Tibial nerve (tissue), 3 donors: ENCODE measurements at regions not wholly inside any gene's neighbourhood (a gene's known extent, or its start where the extent isn't known, plus 50 kb on each side); places are given as distances from the start of the nearest gene placed in this dataset.

Source experiments
- CTCF ChIP-seq, 5 experiments: fragments of 200-600 bp in 3 of 5; fragments of 450-650 bp in 2 of 5; sonication (generic) in 3 of 5; IDR thresholded peaks; one replicate each; pipeline ENCODE4 v1.5.1; 2016 to 2019; ENCODE audit warnings: antibody characterized with exemption in 5 of 5, mild to moderate bottlenecking in 3 of 5, moderate library complexity in 2 of 5
- POLR2A ChIP-seq, 2 donors: fragments of 450-650 bp; IDR thresholded peaks; one replicate each; pipeline ENCODE4 v1.6.1; 2017; ENCODE audit warnings: antibody characterized with exemption in 2 of 2, mild to moderate bottlenecking in 2 of 2, moderate library complexity in 2 of 2

- TF ChIP-seq CTCF (IDR thresholded peaks at IDR 0.05) (no peak), POLR2A (IDR thresholded peaks at IDR 0.05) (no peak)
These were observed 101.2 kb upstream of the ZNF746 start for GRCh38 chr7:149598721-149599308.
